GM21528 (cell line): ENCODE measurements at regions not wholly inside any gene's neighbourhood (a gene's known extent, or its start where the extent isn't known, plus 50 kb on each side); places are given as distances from the start of the nearest gene placed in this dataset.
"Not testable (repeated sequence)": the region's sequence is repeated elsewhere in the genome, so short reads cannot be mapped to it uniquely, and the experiment has no call there.

ENCODE experiments used
- ATAC-seq: cut with Tn5 transposase; IDR thresholded peaks from one replicate; pipeline ENCODE4 v1.9.1; 2021; ENCODE audit warnings: mild to moderate bottlenecking, moderate library complexity; ENCODE audit not compliant: unreplicated experiment, low FRiP score

DNA sequence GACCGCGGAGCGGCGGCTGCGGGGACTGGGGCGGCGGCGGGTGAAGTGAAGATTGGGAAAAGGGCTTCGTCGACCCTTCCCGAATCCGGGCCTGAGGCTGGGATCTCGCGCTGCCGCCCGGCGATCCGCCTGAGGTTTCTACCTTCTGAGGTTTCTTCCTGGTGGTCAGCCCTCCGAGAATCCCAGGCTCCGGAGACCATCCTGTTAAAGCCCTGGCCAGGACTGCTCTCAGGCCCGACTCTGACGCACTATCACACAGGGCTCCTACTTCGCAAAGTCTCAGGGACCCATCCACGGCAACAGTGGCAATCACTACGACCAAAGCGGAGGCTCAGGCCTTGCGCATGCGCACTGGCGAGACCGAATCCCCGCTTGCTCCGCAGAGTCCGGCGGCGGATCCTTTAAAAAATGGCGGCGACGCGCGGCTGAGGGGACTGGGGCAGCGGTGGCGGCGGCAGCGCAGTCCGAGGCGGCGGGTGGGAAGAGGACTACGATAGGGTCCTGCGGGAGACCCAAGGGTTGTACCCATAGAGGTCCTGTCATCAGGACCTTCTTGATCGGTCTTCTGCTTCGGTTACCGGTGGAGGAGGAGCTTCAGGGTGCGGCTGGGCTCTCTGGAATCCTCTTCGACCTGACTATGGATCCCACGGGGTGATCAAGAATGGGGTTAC, 157.2 kb upstream of the ZNF337 start:
- not testable (repeated sequence) for ATAC-seq

DNA sequence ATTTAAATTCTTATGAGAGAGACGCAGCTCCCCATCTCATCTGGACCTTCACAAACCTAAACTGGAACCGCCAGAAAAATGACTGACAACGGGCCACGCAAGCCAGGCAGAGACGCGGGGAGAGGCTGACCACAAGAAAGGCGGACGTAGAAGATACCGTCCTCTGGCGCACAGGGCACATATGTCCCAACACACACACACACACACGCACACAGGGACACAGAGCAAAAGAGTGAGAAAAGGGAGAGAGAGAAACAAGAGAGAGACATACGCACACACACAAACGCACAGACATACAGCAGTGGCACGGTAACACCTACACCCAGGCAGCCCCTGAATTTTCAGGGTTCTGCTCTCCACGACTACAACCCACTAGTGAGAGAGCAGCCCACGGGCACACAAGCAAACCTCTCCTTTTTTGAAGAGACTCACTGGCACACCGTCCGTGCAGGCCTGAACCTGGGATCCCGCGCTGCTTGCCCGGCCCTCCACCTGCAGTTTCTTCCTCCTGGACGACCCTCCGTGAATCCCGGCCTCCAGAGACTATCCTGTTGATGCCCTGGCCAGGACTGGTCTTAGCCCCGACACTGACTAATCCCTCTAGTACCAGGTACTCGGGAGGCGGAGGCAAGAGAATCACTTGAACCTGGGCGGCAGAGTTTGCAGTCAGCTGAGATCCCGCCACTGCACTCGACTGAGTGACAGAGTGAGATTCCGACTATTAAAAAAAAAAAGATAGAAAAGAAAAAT, 156.5 kb upstream of the ZNF337 start:
- not testable (repeated sequence) for ATAC-seq

DNA sequence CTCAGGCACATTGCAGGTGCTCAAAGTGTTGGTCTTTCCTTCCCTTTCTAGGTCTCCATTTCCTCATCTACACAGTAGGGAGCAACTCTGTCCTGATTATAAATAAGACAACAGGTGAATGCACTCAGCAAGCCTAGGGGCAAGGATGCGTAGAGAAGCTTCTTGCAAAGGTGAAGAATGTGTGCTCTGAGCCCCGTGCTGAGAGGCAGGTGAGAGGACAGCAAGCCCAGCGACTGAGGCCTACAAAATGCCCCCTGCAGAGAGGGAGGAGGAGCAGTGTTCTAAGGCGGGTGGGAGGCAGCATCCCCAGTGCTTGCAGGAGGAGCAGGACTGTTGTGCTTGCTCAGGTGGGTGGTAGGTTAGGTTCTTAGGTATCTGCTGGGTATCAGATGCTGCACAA, 153.5 kb upstream of the ZNF337 start:
- ATAC-seq = not testable (repeated sequence)

DNA sequence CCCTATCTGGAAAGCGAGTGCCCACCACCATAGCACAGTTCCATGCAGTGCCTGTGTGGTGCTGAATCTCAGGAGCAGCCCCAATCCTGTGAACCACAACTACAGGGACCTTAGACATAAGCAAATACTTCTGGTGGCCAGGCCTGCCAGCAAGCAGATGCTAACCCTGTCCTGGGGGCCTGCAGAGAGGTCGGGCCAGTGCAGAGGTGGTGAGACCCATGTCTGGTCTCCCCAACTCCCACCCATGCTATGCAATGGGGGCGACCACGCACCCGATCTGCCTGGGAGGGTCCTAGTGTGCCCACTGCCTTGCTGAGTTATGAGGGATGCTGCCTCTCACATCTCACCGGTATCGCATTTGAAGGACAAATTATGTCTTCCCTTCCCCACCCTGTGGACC, 151.6 kb upstream of the ZNF337 start:
- ATAC-seq = no peak

DNA sequence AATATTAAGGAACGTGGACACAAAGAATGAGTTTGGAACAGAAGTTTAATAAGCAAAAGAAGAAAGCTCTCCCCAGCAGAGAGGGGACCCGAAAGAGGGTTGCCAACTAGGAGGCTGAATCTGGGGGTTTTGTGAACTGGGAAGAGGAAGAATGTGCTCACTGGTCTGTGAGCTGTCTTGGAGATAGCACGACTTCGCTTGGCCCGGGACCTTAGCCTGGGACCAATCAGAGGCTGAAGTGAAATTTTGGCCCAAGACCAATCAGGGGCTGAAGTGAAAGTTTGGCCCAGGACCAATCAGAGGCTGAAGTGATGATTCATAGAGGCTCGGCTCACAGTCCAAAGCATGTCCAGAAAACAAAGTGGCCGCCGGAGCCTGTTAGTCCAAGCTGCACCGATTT, 148.0 kb upstream of the ZNF337 start:
- not testable (repeated sequence) for ATAC-seq

DNA sequence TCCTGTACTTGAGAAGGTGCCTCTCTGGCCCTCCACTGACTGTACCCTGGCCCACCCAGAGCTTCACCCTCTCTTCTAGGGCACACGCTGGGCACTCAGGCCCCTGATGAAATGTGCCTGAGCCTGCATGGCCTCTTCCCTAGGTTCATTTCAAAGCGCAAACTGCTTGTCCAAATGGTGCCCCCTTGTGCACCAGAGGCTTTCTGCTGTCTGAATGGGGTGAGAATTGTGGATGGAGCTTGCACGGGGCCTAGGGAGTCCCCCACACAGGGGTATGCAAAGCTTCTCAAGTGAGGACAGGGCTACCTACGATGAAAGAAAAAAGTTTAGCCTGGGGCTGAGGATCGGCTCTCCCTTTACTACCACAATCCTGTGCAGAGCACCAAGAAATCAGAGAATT, 116.9 kb upstream of the ZNF337 start:
- not testable (repeated sequence) for ATAC-seq

DNA sequence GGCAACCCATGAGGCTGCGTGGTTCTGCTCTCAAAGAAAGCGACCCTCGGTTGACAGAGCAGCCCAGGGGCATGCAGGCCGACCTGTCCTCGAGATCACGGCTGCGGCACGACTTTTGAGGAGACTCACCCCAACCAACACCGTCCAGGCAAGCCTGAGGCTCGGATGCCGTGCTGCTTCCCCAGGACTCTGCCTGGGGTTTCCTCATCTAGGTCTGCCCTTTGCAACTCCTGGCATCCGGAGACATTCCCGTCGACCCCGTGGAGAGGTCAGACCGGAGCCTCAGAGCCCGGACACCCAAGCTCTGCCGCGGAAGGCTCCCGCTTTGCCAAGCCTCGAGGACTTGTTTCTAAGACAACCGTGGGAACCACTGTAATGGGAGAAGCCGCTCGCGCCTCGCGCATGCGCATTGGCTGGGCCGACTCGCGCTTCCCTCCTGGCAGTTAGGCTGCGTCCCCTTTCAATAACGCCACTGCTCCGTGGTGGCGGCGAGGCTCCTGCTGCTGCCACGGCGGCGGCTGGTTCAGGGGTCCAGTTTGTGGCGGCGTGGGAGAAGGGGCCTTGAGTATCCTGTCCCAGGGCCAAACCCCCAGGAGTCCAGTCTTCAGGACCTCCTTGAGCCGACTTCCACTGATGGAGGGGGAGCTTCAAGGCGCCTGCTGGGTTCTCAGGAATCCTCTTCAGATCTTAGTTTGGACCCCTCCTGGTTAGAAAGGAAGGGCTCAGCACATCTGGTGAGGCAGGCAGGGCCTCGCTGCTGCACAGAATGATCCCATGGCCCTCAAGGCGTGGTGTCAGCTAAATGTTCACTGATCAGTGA, 101.7 kb upstream of the ZNF337 start:
- ATAC-seq = not testable (repeated sequence)

DNA sequence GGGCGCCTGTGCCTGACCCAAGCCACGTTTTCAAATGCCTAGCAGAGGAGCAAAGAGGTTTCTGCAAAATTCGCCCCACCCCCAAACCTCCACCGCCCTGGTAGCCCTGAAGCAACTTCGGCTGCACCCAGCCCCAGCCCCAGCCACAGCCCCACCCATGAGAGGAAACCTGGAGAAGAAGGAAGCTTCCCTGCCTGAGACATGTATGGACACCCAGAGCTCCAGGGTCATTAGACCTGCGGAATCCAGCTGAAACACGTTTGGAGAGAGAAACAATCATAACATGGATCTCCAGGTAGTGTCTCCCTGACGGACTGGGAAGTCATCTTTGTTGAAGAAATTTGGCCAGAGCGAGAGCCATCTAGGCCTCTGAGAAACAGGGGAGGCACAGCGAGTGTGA, 100.4 kb upstream of the ZNF337 start:
- ATAC-seq = not testable (repeated sequence)

DNA sequence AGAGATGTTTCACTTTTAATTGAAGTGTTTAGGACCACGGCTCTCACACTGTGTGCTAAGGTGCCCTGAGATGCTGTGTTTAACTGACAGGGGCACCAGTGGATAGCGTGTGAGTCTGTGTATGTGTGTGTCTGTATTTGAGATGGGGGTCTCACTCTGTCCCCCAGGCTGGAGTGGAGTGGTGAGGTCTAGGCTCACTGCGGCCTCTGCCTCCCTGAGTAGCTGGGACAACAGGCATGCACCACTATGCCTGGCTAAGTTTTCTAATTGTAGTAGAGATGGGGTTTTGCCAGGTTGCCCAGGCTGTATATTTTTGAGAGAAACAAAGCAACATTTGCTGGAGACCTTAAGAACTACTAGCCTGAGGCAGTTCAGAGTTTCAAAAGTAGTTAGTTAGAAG, 80.6 kb upstream of the ZNF337 start:
- not testable (repeated sequence) for ATAC-seq

DNA sequence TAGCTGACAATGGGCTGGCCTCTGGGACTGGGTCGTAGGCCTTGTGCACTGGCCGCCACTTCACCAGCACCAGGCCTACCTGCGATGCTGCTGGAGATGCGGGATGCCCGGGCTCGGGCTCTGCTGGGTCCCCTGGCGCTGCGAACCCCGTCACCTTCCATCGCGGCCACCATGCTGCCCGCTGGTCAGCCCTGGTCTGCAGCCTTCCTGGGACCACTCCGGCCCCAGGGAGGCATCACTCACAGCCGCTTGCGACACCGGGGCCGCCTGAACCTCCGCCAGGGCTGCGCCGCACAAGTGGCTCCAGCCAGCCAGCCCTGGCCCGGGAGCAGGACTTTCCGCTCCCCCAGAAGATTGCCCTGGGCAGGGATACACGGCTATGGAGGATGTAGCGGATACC, 78.1 kb upstream of the ZNF337 start:
- not testable (repeated sequence) for ATAC-seq

DNA sequence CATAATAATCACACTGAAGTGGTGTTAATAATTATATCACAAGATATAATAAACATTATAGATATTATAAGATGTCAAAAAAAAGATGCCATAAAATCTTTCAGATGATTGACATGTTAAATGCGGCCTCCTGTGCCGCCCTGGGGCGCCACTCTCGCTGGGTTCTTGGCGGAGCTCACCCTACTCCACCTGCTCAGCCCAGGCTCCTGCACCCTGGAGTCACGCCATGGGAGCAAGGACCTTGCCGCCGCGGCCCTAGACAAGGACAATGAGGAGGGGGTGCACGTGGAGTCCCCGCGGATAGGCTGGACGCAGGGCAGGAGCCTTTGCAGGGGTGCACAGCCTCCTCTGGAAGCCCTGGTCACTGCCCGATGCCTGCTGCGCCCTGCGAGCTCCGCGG, 77.5 kb upstream of the ZNF337 start:
- not testable (repeated sequence) for ATAC-seq

DNA sequence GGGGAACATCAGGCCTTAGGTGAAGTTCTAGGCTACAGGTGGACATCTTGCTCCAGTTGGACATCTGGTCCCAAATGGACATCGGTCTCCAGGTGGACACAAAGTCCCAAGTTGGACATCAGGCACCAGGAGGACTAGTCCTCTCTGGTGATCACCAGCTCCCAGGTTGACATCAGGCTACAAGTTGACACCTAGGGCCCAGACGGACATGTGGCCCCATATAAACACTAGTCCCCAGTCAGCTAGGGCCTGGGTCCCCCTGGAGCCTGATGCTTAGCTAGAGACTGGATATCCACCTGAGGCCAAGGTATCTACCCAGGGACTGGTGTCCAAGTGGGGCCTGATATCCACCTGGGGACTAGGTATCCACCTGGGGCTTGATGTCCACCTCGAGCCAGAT, 75.8 kb upstream of the ZNF337 start:
- not testable (repeated sequence) for ATAC-seq

DNA sequence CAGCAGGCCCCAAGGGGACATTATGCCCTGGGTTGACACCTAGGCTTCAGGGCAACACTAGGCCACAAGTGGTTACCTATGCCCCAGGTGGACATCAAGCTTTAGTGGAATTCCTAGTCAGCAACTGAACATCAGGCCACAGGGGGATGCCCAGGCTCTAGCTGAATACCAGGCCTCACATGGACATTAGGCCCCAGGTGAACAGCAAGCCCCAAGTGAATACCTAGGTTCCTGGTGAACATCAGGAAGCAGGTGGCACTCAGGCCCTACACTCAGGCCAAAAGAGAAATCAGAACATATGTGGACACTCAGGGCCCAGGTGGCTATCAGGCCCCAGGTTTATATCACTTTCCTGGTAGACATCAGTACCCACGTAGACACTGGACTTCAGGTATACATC, 75.2 kb upstream of the ZNF337 start:
- not testable (repeated sequence) for ATAC-seq

DNA sequence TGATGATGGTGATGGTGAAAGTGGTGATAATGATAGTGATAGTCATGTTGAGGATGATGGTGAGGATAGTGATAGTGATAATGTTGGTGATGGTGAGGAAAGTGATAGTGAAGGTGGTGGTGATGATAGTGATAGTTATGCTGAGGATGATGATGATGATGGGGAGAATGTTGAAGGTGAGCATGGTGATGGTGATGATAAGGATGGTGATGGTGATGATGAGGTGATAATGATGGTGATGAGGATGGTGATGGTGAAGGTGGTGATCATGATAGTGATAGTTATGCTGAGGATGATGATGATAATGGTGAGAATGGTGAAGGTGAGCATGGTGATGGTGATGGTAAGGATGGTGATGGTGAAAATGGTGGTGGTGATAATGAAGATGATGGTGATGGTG, 64.9 kb upstream of the ZNF337 start:
- no peak for ATAC-seq

DNA sequence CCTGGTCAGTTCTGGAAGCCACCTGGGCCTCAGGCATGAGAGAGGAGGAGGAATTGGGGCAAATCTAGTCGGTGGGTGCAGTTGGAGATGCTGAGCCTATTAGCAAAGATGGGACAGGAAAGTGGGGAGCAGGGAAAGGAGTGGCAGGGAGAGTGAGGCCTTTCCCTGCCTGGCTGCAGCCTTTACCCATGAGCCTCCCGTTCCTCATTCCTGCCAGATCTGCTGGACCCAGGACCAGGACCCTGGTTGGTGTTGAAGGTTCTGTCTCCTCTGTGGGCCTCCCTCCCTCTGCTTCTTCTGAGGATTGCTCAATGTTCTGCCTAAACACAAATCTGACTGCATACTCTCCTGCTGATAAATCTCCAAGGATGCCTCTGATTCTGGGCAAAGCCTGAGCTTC, 64.4 kb upstream of the ZNF337 start:
- not testable (repeated sequence) for ATAC-seq

DNA sequence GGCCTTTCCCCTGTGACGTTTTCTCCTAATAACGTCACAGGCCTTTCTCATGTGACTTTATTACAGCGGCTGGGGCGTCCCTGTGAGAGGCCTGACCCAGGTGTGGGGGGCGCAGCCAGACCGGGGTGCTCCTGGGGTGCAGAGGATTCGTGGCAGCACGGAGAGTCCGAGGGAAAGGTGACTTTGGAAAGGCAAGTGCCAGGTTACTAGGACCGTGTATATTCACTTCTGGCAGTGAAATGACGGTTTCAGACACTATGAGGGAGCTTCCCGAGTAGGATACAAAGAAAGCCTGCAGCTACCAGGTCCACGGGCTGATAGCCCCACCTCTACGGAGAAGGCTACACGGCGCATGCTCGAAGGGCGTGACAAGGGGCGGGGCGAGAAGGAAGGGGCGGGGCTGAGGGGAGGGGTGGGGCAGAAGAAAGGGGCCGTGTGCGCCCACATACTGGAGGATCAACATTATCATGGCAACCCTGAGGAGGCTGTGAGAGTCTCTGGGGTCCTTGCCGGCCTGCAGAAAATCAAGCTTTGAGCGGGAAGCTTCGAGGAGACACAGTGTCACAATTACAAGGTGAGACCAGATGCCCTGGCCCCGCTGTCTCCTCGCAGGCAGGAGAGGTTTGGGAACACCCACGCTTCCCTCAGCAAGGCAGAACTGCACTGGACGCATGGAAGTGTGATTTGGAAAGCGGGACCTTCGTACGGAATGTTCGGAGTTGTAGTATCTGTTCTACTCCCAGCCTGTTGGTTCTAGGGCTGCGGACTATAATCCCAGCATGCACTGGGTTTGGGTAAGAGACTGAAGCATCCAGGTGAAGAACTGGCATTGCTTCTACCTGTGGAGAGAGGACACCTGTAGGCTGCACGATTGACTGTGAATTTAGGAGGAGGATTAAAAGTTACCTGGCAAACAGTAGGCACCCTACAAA, 54.4 kb upstream of the ZNF337 start:
- ATAC-seq = no peak

DNA sequence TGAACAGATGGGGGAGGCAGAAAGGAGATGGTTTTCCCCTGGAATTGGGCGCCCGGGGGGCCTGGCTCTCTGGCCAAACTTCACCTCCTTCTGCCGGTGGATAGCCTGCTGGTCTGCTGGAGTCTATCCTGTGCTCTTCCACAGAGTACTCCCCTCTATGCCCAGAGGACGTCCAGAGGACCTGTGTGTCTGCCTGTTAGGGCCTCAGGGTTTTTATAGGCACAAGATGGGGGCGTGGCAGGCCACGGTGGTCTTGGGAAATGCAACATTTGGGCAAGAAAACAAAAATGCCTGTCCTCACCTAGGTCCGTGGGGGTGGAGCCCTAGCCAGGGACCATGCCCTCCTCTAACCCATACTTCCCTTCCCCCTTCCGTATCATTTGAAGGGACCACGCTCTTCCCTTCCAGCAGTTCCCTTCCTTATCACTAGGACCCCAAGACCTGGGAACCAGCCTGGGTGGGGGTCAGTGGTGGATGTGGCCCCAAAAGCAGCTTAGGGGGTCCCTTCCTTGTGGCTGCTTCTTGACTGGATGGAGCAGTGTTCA, 53.6 kb upstream of the ZNF337 start:
- ATAC-seq = no peak

DNA sequence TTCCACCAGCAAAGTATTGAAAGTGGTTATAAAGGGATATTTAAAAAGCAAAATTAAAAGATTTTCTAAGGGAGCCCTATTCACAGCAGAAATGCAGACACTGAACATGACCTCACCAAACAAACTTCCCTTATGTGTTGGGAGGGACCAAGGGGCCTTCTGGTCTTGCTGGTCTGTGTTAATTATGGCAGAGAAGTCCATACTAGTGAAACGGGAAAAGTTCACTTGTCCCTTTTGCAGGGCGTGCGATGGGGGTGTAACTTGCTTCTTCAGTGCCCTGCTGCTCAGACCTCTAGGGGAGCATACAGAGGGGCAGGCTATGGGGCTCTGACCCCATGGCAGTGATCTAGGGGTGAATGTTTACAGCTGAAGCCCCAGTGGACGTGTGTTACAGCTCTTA, 53.0 kb upstream of the ZNF337 start:
- ATAC-seq = no peak
